ENCODE measurements at regions not wholly inside any gene's neighbourhood (a gene's known extent, or its start where the extent isn't known, plus 50 kb on each side); places are given as distances from the start of the nearest gene placed in this dataset.

DNA sequence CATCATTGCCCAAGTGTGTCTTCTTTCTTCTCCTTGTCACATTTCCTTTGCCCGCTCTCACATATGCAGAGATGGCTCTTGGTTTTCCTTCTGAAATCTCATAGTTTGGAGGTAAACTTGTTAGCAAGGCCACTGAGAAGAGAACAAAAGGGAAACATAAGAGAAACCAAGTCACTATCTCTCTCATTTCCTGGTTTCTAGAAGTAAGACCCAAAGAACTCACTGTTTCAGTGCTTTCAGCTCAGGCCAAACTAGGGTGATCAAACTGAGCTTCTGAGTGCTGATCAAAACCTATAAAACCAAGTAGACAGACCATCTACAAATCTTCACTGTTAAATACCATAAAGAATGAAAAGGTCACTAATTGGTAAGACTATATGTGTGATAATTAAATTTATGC is 275.4 kb upstream of the BTG1 start:
- no peak for DNase-seq (ENCODE audit: extremely low read depth, low read depth)
- TF ChIP-seq, protein P1, sequence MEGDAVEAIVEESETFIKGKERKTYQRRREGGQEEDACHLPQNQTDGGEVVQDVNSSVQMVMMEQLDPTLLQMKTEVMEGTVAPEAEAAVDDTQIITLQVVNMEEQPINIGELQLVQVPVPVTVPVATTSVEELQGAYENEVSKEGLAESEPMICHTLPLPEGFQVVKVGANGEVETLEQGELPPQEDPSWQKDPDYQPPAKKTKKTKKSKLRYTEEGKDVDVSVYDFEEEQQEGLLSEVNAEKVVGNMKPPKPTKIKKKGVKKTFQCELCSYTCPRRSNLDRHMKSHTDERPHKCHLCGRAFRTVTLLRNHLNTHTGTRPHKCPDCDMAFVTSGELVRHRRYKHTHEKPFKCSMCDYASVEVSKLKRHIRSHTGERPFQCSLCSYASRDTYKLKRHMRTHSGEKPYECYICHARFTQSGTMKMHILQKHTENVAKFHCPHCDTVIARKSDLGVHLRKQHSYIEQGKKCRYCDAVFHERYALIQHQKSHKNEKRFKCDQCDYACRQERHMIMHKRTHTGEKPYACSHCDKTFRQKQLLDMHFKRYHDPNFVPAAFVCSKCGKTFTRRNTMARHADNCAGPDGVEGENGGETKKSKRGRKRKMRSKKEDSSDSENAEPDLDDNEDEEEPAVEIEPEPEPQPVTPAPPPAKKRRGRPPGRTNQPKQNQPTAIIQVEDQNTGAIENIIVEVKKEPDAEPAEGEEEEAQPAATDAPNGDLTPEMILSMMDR (IDR thresholded peaks at IDR 0.05; ENCODE audit: low read depth, low read length, missing control alignments): no peak
- no peak overlapping the region for H3K4me3 ChIP-seq (replicated peaks; ENCODE audit: low read depth, low read length)

DNA sequence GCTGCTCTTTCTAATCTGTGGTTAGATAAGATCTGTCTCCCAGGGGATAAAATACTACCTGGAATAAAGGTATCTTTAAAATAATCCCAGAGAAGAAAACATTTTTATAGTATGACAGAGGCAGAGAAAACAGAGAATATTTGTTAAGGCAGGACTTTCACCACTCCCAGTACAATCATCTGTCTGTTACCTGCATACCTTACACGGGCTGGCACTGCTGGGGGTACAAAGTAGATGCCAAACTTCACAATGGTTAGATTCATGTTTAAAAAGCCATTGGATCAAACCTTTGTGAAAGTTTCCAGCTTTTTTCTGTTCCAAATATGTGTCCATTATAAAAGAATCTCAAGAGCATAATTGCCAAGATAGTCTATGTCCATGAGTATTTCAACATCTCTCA is 273.6 kb upstream of the BTG1 start:
- no peak for DNase-seq (ENCODE audit: extremely low read depth, low read depth)
- no peak overlapping the region for H3K4me3 ChIP-seq (replicated peaks; ENCODE audit: low read depth, low read length)
- TF ChIP-seq, protein P1 (IDR thresholded peaks at IDR 0.05; ENCODE audit: low read depth, low read length, missing control alignments): no peak

DNA sequence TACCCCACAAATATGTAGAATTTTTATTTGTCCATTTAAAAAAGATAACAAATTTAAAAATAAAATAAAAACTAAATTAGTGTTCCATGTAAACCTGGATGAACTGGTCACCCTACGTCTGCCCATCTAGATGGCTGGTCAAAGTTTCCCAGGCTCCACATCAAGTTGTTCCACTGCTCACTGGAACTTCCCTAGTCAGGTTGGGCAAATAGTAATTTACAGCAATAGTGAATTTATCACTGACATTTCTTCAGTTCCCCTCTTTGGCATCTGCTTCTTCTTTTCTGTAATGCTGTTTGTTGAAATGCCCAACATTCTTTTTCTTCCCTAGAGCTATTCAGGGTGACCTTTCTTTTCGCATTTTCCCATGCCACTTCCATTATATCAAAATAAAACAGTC is 272.7 kb upstream of the BTG1 start:
- TF ChIP-seq, protein P1 (IDR thresholded peaks at IDR 0.05; ENCODE audit: low read depth, low read length, missing control alignments): no peak
- no peak for DNase-seq (ENCODE audit: extremely low read depth, low read depth)
- H3K4me3 ChIP-seq (replicated peaks; ENCODE audit: low read depth, low read length): no peak overlapping the region

DNA sequence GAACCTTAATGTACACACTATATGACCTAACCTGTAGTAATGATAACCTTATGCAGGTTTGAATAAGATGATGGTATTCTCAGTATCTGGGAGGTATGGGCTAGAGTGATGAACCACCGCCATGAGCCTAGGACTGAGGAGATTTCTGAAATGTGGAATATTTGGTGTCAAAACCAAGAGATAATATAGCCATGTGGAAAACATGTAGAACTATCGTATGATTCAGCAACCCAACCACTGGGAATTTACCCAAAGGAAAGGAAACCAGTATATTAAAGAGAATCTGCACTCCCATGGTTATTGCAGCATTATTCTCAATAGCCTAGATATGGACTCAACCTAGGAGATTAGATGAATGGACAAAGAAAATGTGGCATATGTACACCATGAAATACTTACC is 271.7 kb upstream of the BTG1 start:
- no peak for DNase-seq (ENCODE audit: extremely low read depth, low read depth)
- TF ChIP-seq, protein P1 (IDR thresholded peaks at IDR 0.05; ENCODE audit: low read depth, low read length, missing control alignments): no peak
- no peak overlapping the region for H3K4me3 ChIP-seq (replicated peaks; ENCODE audit: low read depth, low read length)

DNA sequence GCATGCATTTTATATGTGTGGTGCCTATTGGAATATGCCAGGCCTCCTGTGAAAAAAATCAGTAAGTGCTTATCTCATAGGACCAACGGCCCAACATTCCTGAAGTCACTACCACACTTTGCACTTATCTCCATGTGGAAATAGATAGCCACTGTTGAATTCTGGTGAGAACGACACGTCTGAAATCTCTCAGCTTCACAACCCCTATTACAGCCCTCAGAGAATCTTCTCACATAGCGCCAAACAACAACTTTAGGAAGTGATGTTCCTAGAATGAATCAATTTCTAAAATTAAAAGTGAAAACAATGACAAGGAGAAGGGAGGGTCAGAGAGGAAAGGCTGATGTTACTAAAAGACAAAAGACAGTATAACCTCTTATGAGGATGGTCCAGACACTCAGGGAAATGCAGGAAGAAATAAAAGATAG is 270.8 kb upstream of the BTG1 start:
- no peak for DNase-seq (ENCODE audit: extremely low read depth, low read depth)
- TF ChIP-seq, protein P1 (IDR thresholded peaks at IDR 0.05; ENCODE audit: low read depth, low read length, missing control alignments): no peak
- no peak overlapping the region for H3K4me3 ChIP-seq (replicated peaks; ENCODE audit: low read depth, low read length)

DNA sequence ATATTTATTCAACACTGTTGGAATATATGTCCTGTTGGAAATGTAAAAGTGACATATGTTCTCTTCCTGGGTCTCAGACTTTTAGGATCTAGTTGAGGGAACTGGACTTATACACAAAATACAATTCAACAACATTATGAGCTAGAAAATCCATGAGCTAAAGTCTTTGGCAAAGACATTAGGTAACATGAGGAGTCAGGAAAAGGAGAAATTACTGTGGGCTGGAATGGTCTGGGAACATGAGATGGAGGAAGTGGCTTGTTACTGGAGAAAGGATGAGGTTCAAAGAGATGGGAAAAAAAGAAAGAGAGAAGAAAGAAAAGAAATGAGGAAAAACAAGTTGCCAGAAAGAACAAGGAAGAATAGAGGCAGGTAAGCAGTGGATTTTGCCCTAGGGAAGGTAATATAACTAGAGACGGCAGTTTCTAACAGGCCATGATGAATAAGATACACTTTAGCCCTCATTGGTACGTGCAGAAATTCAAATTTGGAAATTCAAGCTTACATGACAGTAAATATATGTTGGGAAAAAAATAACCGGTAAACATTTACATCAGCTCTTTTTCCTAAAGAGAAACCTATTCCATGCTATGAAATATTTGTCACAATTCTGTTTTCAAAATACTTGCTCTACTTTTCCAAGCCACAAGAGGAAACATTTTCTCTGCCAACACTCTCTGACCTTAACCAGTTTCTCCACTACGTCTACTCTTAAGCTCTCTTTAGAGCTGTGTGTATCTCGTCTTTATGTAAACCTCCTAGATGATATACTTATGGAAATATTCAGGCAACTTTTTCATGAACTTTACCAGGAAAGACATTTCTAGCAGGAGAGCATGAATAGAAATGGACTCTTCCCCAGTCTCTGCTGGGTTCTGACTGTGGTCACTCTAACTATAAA is 268.8 kb upstream of the BTG1 start:
- TF ChIP-seq, protein P1 (IDR thresholded peaks at IDR 0.05; ENCODE audit: low read depth, low read length, missing control alignments): no peak
- DNase-seq (ENCODE audit: extremely low read depth, low read depth): no peak
- no peak overlapping the region for H3K4me3 ChIP-seq (replicated peaks; ENCODE audit: low read depth, low read length)
